ENCODE measurements at regions not wholly inside any gene's neighbourhood (a gene's known extent, or its start where the extent isn't known, plus 50 kb on each side); places are given as distances from the start of the nearest gene placed in this dataset.

DNA sequence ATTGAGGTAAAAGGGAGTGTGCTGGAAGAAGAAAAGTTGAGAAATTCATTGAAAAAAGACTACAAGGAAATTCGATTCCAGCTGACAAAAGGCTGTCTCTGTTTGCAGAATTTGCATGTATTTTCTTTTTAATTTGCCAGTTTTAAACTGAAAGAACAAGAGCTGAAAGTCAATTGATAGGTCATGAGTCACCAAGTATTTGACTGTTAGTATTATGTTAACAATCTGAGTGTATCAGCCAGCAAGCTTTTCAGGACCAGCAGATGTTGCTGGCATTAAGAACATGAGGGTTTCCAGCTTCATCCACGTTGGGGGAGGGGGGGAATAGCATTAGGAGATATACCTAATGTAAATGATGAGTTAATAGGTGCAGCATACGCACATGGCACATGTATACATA is 726.7 kb downstream of the METTL15 start:
- TF ChIP-seq SPI1 (IDR thresholded peaks at IDR 0.05; ENCODE audit: low read depth, low read length): no peak
- TF ChIP-seq POLR2AphosphoS5 (IDR thresholded peaks at IDR 0.05; ENCODE audit: low read depth, low read length): no peak
- no peak for TF ChIP-seq POLR2A (IDR thresholded peaks at IDR 0.05; ENCODE audit: low read depth, low read length)
- TF ChIP-seq TAF1 (IDR thresholded peaks at IDR 0.05; ENCODE audit: low read depth, low read length): no peak
